DND-41 (cell line): ENCODE measurements at regions not wholly inside any gene's neighbourhood (a gene's known extent, or its start where the extent isn't known, plus 50 kb on each side); places are given as distances from the start of the nearest gene placed in this dataset.

Experiments
- EZH2 ChIP-seq: IDR thresholded peaks from 3 replicates; pipeline ENCODE4 v1.6.1; 2012; ENCODE audit warnings: borderline replicate concordance, low read depth, mild to moderate bottlenecking, moderate library complexity, low read length, inconsistent platforms; ENCODE audit not compliant: severe bottlenecking
- TF ChIP-seq, protein P1 (sequence below): IDR thresholded peaks from 2 replicates; pipeline ENCODE4 v1.5.1; 2012; ENCODE audit warnings: borderline replicate concordance, low read length, moderate library complexity, mild to moderate bottlenecking; ENCODE audit not compliant: poor library complexity, severe bottlenecking; ENCODE audit errors: extremely low read depth

DNA sequence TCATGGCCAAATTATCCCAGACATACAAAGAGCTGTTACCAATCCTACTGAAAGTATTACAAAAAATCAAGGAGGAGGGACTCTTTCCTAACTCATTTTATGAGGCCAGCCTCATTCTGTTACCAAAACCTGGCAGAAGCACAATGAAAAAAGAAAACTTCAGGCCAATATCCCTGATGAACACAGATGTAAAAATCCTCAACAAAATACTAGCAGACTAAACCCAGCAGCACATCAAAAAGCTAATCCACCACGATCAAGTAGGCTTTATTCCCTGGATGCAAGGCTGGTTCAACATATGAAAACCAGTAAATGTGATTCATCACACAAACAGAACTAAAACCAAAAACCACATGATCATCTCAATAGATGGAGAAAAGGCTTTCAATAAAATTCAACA lies 109.2 kb downstream of the C6orf118 start:
- TF ChIP-seq, protein P1, sequence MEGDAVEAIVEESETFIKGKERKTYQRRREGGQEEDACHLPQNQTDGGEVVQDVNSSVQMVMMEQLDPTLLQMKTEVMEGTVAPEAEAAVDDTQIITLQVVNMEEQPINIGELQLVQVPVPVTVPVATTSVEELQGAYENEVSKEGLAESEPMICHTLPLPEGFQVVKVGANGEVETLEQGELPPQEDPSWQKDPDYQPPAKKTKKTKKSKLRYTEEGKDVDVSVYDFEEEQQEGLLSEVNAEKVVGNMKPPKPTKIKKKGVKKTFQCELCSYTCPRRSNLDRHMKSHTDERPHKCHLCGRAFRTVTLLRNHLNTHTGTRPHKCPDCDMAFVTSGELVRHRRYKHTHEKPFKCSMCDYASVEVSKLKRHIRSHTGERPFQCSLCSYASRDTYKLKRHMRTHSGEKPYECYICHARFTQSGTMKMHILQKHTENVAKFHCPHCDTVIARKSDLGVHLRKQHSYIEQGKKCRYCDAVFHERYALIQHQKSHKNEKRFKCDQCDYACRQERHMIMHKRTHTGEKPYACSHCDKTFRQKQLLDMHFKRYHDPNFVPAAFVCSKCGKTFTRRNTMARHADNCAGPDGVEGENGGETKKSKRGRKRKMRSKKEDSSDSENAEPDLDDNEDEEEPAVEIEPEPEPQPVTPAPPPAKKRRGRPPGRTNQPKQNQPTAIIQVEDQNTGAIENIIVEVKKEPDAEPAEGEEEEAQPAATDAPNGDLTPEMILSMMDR: no peak
- TF ChIP-seq EZH2: no peak
